Omental fat pad (tissue), 3 donors: ENCODE measurements at regions not wholly inside any gene's neighbourhood (a gene's known extent, or its start where the extent isn't known, plus 50 kb on each side); places are given as distances from the start of the nearest gene placed in this dataset.

ENCODE experiments used
- ATAC-seq: fragments of 150-250 bp; one replicate; pipeline ENCODE4 v1.9.1; 2016; ENCODE audit warnings: mild to moderate bottlenecking, moderate library complexity; ENCODE audit not compliant: low FRiP score
- DNase-seq: peaks from one replicate; pipeline ENCODE4 v3.0.0-alpha.2; 2019; ENCODE audit warnings: low spot score
- TF ChIP-seq, protein P1 (sequence below), 3 donors: fragments of 450-650 bp; IDR thresholded peaks; one replicate each; pipeline ENCODE4 v1.5.1; 2016 to 2017; ENCODE audit warnings: antibody characterized with exemption in 3 of 3, mild to moderate bottlenecking in 3 of 3, moderate library complexity in 2 of 3

GRCh38 chr3:188940573-188940932, 231.2 kb upstream of the TPRG1 start:
- ATAC-seq = peak; percentile 53
- no peak for DNase-seq
- TF ChIP-seq, protein P1, sequence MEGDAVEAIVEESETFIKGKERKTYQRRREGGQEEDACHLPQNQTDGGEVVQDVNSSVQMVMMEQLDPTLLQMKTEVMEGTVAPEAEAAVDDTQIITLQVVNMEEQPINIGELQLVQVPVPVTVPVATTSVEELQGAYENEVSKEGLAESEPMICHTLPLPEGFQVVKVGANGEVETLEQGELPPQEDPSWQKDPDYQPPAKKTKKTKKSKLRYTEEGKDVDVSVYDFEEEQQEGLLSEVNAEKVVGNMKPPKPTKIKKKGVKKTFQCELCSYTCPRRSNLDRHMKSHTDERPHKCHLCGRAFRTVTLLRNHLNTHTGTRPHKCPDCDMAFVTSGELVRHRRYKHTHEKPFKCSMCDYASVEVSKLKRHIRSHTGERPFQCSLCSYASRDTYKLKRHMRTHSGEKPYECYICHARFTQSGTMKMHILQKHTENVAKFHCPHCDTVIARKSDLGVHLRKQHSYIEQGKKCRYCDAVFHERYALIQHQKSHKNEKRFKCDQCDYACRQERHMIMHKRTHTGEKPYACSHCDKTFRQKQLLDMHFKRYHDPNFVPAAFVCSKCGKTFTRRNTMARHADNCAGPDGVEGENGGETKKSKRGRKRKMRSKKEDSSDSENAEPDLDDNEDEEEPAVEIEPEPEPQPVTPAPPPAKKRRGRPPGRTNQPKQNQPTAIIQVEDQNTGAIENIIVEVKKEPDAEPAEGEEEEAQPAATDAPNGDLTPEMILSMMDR (IDR thresholded peaks at IDR 0.05) = no peak

- no peak for DNase-seq
- TF ChIP-seq, protein P1 (IDR thresholded peaks at IDR 0.05) = no peak
- ATAC-seq = no peak
Measured at GRCh38 chr3:188941103-188941502, 230.7 kb upstream of the TPRG1 start.

- TF ChIP-seq, protein P1 (IDR thresholded peaks at IDR 0.05) = no peak
- DNase-seq (no peak), ATAC-seq (no peak)
Measured at GRCh38 chr3:188942191-188942590, 229.6 kb upstream of the TPRG1 start.

DNA sequence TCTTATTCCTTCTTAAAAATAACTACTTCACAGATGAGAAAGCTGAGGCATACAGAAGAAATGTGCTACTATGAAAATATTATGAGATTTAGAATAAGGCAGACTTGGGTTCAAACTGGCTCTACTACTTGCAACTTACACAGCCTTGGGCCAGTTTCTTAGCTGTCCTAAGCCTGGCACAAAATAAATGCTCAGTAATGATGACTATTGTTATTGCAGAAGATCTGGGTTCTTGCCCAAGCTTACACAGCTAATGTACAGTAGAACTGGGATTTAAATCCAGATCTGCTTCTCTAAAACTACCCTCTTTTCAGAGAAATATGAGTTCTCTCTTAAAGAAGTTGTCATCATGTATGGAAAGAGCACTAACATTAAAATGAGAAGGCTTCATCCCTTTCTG, 228.2 kb upstream of the TPRG1 start:
- ATAC-seq = no peak
- DNase-seq = no peak
- TF ChIP-seq, protein P1 (IDR thresholded peaks at IDR 0.05) = no peak

DNA sequence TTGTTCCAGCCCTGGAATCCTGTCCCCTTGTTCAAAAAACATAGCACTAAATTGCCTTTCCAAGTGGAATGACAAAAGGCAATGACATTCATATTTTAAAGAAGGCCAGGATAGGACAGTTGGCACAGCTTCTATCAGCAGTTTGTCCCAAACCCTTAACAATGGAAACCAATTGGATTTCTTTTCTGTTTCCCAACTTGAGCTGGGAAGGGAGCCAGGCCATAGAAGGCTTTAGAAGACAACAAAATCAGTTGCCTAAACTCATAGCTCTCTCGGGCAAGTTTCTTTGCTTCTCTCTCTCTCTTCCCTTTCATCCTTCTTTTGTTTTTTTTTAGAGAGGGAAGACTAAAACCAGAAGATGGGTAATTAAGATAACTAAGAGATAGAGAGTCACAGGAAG, 227.7 kb upstream of the TPRG1 start:
- DNase-seq (no peak), ATAC-seq (no peak)
- TF ChIP-seq, protein P1 (IDR thresholded peaks at IDR 0.05) = no peak

DNA sequence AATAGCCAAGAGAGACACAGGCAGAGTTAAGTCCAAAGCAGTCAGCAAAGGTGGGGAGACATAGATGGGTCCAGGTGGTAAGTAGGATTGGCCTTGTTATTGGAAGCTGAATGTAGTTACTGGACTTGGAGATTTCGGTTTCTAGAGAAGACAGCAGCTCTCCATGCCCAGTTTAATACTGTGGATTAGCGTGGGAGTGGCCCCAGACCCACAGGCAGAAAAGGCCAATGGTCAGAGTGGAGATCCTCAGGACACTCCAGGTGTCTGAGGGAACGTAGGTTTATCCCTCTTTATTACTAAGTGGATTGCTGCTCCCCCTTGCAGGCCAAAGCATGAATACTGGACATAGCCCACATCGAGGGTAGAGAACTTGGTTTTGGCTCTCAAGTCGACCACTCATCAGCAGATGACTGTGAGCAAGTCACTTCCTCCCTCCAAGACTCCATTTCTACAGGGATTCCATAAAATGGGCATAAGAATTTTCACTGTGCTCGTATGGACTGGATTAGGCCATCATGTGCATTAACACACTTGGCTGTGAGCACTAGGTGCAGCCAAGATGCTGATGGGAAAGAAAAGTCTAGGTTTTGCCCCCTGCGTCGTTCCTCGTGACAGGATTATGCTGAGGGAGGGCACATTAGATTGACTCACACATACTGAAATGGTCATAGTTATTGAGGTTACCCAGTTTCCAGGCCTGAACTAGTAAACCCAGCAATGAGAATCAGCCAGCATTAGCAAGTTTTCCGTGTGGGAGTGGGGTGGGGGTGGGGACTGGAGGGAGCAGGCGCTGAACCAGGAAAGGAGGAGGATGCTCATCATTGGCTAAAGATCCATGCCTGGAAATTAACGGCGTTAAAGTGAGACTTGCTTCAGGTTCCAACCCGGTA, 225.2 kb upstream of the TPRG1 start:
- ATAC-seq (peak; percentile 4), DNase-seq (no peak)
- TF ChIP-seq, protein P1 (IDR thresholded peaks at IDR 0.05) = no peak
